GM19324 (cell line): ENCODE measurements at regions not wholly inside any gene's neighbourhood (a gene's known extent, or its start where the extent isn't known, plus 50 kb on each side); places are given as distances from the start of the nearest gene placed in this dataset.

Source experiments
- ATAC-seq: cut with Tn5 transposase; IDR thresholded peaks from one replicate; pipeline ENCODE4 v1.9.1; 2021; ENCODE audit warnings: mild to moderate bottlenecking, moderate library complexity; ENCODE audit not compliant: unreplicated experiment, low FRiP score

DNA sequence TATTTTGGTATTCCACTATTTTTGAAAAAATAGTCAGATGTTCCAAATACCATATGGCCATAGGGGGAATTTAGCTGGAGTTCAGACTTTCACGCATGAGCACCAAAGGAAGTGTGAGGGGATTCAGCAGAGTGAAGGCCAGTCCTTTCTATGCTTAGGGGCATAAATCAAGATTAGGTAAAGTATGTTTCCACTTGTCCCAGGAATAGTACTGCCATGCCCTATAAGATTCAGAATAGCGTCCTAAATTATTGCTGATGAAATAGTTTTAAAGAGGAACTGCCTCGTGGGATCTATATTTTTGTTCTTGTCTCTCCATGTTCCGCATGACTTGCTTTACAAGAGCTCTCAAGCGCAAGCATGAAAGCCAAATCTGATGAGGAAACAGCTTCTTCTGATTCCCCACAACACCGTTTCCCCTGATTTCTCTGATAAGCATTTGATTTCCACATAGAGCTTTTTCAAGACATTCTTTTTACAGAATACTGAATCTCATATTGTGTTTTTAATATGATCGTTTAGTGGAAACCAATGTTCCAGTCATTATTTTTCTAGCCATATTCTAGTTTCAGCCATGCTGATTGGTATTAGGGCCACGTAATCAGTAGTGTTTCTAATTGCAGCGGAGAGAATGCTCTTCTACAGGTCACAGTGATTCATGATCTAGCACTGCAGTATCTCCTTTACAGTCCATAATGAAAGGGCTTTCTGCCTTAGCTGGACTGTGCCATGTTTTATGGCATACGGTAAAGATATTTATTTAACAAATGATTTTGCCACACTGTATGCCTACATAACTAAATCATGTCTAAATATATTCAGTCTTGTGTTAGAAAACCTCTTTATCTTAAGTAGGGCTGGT, 492.3 kb downstream of the CENPC start:
- no peak for ATAC-seq

- no peak for ATAC-seq
These were observed 494.1 kb downstream of the CENPC start for GRCh38 chr4:67051000-67051789.

DNA sequence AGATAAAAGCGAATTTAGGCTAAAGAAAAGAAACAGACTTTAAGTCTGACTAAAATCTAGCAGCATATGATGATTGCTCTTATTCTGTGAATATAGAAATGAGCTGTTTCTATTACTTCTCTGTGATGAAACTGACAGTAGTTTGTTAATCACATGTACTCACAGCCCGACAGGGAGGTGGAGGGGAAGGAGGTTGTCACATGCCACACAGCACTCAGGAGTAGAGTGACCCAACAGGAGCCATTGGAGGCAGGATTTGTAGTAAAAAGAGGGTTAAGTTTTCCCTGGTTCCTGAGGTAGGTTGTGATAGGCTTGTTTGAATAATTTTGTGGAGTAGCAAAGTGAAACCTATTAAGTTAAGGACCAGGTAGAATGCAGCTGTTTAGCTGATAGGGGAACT, 495.9 kb downstream of the CENPC start:
- ATAC-seq = no peak

DNA sequence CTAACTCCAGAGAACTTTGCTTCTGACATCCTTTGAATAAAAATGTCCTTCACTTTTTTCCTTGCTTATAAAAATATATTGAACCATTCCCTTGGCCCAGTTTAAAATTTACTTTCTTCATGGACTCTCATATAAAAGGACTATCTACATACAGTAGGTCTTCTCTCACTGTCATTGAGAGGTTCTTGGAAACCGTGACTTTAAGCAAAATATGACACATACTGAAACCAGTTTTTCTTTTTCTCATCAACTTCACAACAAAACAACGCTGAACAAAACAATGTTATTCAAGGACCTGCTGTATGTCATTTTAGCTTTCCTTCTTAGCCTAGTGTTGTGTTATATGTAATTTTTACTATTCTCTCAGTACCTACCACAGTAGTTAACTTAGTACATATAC, 496.8 kb downstream of the CENPC start:
- ATAC-seq = no peak

GRCh38 chr4:67040315-67040714, 505.0 kb downstream of the CENPC start:
- ATAC-seq = no peak

DNA sequence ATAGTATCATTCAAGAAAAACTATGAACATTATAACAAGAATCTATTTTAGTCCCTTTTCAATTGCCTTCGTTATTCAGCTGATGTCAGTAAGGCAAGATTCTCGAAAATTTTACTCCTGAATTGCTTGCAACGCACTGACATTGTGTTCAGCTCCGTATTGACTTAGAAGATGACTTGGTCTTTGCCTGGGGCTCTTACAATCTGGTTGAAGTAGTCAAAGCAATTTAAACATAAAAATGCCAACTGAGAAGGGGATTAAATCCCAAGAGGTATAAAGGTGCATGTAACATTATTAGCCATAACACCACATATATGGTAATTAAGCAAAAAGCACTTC, 507.1 kb downstream of the CENPC start:
- no peak for ATAC-seq

DNA sequence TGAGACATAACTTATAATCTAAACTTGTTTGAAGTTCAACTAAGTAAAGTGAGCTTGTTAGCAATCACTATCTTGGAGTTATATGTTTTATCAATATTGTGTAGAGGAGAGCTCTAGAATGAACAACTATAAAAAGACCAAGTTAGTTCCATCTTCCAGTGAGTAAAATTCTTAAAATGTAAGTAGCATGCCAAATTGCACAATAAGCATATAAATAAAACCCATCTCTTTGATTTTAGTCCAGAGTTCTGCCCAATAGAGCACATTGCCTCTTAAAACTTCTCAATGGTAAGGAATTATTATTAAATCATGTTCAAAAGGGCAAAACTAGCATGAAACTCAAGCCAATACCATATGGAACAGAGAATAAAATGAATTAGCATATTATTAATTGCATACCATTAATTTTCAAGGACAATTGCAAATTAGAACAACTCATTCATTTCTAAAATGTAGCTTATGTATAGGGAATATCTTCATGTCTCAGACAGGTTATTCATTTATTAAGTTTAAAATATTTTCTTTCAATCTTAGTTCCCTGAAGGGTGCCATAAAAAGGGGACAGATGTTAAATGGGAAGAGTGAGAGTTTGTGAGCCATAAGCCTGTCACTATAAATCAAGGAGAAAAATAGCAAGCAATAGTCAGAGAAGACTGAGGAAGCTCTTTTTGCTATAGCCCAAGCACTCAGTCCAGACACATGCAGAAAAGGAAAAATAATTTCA, 507.6 kb downstream of the CENPC start:
- ATAC-seq = no peak

DNA sequence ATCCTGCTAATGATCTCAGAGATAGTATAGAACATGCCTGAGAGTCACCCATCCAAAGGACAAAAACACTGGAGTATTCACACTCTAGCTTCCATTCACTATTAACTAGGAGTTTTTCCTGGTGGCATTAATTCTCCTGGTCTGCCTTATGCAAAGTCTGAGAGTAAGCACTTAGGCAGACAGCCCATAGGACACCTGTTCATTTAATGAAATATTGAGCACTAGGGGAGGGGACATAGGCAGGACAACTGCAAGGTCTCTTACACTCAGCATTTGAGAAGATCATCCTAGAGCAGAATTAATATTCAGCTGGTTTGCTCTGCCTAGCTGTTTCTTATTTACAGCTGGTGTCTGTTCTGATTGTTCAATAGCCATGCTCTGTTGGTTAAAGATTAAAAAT, 508.5 kb downstream of the CENPC start:
- no peak for ATAC-seq

- ATAC-seq = no peak
These were observed 509.3 kb downstream of the CENPC start for GRCh38 chr4:67035986-67036385.

DNA sequence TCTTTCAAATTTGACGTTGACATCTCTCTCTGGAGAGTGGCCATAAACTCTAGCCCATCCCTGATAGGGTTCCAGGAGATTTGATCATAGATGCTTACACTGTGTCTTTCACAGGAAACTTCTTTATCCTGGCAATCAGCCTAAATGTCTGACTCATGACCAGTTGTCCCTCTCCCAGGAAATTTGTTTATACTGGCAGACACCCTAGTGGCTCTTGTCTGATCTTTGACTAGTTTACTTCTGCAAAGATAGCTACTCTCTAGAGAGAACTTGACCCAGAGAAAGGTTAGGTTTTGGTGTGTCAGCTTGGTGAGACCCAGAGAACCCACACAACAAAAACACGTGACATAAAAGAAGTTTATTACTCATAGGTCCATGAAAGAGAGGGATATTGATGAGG, 509.8 kb downstream of the CENPC start:
- ATAC-seq = no peak

DNA sequence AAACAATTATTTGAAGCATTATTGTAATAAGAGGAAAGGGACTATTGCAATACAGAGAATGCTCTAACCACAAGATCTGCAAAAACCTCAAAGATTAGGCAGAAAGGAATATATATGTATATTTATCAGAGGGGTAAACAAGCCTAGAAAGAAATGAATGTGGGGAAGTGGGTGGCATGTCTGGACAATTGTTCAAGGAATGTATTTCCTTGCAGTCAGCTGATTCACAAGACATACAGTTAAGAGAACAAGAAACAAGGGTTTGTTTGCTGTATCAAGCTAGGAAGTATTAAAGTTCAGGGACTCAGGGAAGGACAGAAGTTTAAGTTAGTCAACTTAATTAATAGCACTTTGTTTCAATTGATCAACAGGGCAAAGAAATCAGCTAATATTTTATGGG, 514.7 kb downstream of the CENPC start:
- no peak for ATAC-seq

DNA sequence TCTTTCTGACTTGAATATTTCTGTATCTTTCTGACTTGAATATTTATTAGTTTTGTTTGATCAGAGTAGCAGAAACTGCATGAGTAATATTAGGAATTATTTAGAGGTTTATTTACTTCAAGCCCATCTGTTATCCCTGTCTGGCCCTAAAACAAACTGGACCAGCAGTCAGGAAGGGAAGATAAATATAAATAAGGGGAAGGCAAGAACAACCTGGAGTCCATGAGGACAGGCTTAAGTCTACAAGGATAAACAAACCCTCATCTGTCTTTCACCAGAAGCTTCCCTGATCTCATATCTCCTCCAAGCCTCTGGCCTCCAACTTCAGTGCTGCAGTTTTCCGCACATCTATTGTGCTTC, 524.9 kb downstream of the CENPC start:
- no peak for ATAC-seq

DNA sequence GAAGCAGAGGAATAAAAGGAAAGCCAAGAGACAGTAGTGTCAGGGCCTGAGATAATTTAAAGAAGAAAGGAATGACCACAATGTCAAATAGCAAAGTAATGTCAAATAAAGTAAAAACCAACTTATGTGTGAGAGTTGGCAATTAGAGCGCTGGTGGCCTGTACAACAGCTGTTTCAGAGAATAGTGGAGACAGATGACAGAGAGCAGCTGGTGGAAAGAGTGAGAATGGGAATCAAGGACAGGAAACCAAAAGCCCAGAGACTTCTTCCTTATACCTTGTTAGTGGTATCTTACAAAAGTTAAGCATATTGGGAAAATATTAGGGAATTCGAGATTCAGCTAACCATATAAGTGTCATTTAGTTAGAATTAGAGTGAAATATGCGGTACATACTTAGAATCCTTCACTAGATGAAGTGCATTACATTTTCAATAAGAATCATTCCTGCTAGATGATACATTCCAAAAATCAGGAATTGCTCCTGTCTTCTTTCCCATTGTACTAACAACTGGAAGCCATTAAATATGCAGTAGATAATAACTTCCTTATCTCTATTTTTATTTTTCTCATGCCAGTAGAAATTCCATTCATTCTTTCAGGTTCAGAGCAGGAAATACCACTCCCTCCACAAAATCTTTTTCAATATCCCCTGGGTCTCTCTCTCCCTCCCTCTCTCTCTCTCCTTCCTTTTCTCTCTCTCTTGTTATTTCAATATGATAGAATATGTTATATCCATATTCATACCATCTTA, 525.4 kb downstream of the CENPC start:
- no peak for ATAC-seq

GRCh38 chr4:67014592-67014991, 530.7 kb downstream of the CENPC start:
- no peak for ATAC-seq

- no peak for ATAC-seq
These were observed 538.5 kb downstream of the CENPC start for GRCh38 chr4:67006791-67007190.

DNA sequence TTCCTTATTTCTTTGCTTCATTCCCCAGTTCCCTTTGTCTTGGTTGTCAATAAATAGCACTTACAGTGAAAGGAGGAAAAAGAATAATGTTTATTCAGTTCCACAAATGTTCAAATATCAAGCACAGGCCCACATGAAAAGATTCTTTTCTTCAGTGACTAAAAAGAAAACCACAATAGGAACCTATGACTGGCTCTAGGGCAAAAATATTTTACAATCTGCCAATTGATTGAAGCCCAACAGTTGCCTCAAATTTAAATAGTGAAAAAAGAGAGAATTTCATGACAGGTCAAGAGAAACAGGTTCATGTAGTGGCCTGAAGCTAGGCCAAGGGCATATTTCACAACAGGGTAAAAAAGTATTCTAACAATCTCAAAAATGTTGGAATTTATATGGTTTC, 553.8 kb downstream of the CENPC start:
- ATAC-seq = no peak

- no peak for ATAC-seq
These were observed 570.6 kb downstream of the CENPC start for GRCh38 chr4:66974665-66975064.

- no peak for ATAC-seq
These were observed 573.2 kb downstream of the CENPC start for GRCh38 chr4:66972087-66972486.

DNA sequence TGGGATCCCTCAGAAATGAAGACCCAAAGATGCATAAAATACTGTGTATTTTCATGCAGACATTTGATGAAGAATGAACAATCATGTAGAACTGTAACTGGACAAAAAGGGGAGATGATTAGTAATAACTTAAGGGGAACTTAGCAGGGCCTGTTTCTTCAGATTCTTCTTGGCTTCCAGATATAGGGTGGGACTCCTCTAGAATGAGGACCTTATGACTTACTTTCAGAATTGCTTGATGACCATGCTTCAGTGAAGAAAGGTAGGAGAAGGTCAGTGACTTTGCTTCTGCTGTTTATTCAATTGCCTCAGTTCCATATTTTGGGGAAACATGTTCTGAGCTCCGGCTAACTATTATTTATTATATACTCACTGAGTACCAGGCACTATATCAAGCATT, 580.8 kb downstream of the CENPC start:
- ATAC-seq = no peak

DNA sequence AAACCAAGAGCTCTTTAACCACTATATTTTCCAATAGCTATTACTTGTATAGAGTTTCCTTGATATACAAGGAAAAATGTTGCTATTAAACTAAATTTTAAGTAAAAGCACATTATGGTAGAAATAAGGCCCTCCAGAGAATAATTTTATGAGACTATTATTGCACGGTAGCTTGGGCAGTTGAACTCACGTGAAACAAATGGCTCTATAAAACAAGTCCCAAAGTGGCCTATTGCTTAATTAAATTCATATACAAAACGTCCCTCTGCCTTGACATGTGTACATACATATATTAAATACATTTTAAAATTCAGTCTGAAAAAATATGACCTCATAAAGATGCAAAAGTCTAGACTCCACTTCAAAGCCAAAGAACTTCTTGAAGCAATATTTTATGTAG, 582.2 kb downstream of the CENPC start:
- ATAC-seq = no peak

DNA sequence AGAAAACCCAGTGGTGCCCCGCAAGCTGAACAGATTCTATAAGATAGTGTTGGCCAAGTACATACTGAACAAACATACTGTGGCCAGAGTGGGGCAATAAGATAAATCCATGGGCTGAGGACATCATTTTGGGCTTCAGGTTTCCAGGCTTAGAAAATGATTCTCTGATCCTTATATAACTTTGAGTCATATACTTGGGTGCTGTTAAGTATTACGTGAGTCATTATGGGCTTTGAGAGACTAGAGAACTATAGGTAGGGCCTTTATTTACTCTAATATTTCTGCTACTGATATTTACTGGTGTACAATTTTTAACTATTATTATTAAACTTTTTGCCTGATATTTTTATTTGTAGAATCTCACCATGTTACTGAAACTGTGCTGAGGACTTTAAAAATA, 586.1 kb downstream of the CENPC start:
- no peak for ATAC-seq
